GM13977 (cell line): ENCODE measurements at regions not wholly inside any gene's neighbourhood (a gene's known extent, or its start where the extent isn't known, plus 50 kb on each side); places are given as distances from the start of the nearest gene placed in this dataset.
"Not testable (repeated sequence)": the region's sequence is repeated elsewhere in the genome, so short reads cannot be mapped to it uniquely, and the experiment has no call there.

Experiments
- DNase-seq: peaks from one replicate; pipeline ENCODE4 v3.0.0; 2012; ENCODE audit warnings: low spot score
- CTCF ChIP-seq: IDR thresholded peaks from 2 replicates; pipeline ENCODE4 v1.5.1; 2012; ENCODE audit warnings: mild to moderate bottlenecking, control low read depth; ENCODE audit not compliant: insufficient read depth; ENCODE audit errors: extremely low read depth, missing control alignments
- in situ Hi-C: fragments of 300-500 bp; cut with MboI; formaldehyde crosslinking; loops from one replicate; pipeline ENCODE4 v1.12.0; 2022; ENCODE audit warnings: low sequenced_read_pairs, low pct_unique_long_range_greater_than_20kb, mixed read lengths, inconsistent platforms; ENCODE audit not compliant: unreplicated experiment

GRCh38 chr9:30597608-30598007, 1786.8 kb upstream of the ACO1 start:
- in situ Hi-C loops: no loop called here

GRCh38 chr9:30605936-30606335, 1778.5 kb upstream of the ACO1 start:
- DNase-seq: no peak
- no peak for TF ChIP-seq CTCF
- in situ Hi-C loops: no loop called here

More at GRCh38 chr9:30597608-30598007, 1786.8 kb upstream of the ACO1 start:
- TF ChIP-seq CTCF: no peak
- no peak for DNase-seq

- no peak for TF ChIP-seq CTCF
- DNase-seq: no peak
- in situ Hi-C loops: no loop called here
Measured at GRCh38 chr9:30609713-30610112, 1774.7 kb upstream of the ACO1 start.

- in situ Hi-C loops, DNase-seq: not testable (repeated sequence)
Measured at GRCh38 chr9:30616782-30617181, 1767.7 kb upstream of the ACO1 start.

- no peak for TF ChIP-seq CTCF
- no peak for DNase-seq
- in situ Hi-C loops: no loop called here
Measured at GRCh38 chr9:30622561-30622960, 1761.9 kb upstream of the ACO1 start.

GRCh38 chr9:30628915-30629567, 1755.4 kb upstream of the ACO1 start:
- no peak for TF ChIP-seq CTCF
- in situ Hi-C loops: no loop called here
- no peak for DNase-seq

GRCh38 chr9:30630459-30630858, 1754.0 kb upstream of the ACO1 start:
- no peak for DNase-seq
- in situ Hi-C loops: no loop called here
- TF ChIP-seq CTCF: no peak

- DNase-seq, in situ Hi-C loops: not testable (repeated sequence)
Measured at GRCh38 chr9:30646639-30647038, 1737.8 kb upstream of the ACO1 start.
